SK-N-MC (cell line): ENCODE measurements at regions not wholly inside any gene's neighbourhood (a gene's known extent, or its start where the extent isn't known, plus 50 kb on each side); places are given as distances from the start of the nearest gene placed in this dataset.

Experiments
- EZH2 ChIP-seq: fragments of 200-600 bp; sonication (generic); IDR thresholded peaks from one replicate; pipeline ENCODE4 v1.6.1; 2017; ENCODE audit warnings: antibody characterized with exemption
- POLR2AphosphoS5 ChIP-seq: IDR thresholded peaks from 2 replicates; pipeline ENCODE4 v1.6.1; 2012; ENCODE audit warnings: mild to moderate bottlenecking, low read depth, low read length, borderline replicate concordance

GRCh38 chr5:71976449-71976848 lies 130.8 kb upstream of the MAP1B start:
- TF ChIP-seq POLR2AphosphoS5 (no peak), EZH2 (no peak)
